HL-60 (cell line): ENCODE measurements at regions not wholly inside any gene's neighbourhood (a gene's known extent, or its start where the extent isn't known, plus 50 kb on each side); places are given as distances from the start of the nearest gene placed in this dataset.

Source experiments
- DNase-seq, 2 experiments: peaks; one replicate each; pipeline ENCODE4 v3.0.0-alpha.2; 2010 to 2020; ENCODE audit warnings: low read depth in 1 of 2, low spot score in 1 of 2
- H3K27ac ChIP-seq: fragments of 250-450 bp; sonication (Bioruptor Pico); replicated peaks from 2 replicates; pipeline ENCODE4 v1.5.1; 2020; ENCODE audit warnings: mild to moderate bottlenecking, moderate library complexity
- H3K27me3 ChIP-seq: fragments of 250-450 bp; sonication (Bioruptor Pico); 2 replicates; pipeline ENCODE4 v1.5.1; 2021; ENCODE audit warnings: mild to moderate bottlenecking, moderate library complexity; ENCODE audit not compliant: insufficient read depth, poor library complexity, severe bottlenecking
- H3K4me3 ChIP-seq: replicated peaks from 2 replicates; pipeline ENCODE4 v1.5.1; 2011; ENCODE audit warnings: mild to moderate bottlenecking, control low read depth, low read length; ENCODE audit not compliant: insufficient read depth
- GABPA ChIP-seq: IDR thresholded peaks from 2 replicates; pipeline ENCODE4 v1.6.1; 2012; ENCODE audit warnings: low read depth
- POLR2AphosphoS5 ChIP-seq: IDR thresholded peaks from 2 replicates; pipeline ENCODE4 v1.6.1; 2012; ENCODE audit warnings: low read depth
- SPI1 ChIP-seq: IDR thresholded peaks from 2 replicates; pipeline ENCODE4 v1.6.1; 2012; ENCODE audit warnings: low read depth, mild to moderate bottlenecking, borderline replicate concordance
- TF ChIP-seq, protein P1 (sequence below): IDR thresholded peaks from one replicate; pipeline ENCODE4 v1.5.1; 2011; ENCODE audit warnings: low read length, control low read depth, inconsistent platforms; ENCODE audit not compliant: insufficient read depth
- TF ChIP-seq, protein P2 (sequence below): IDR thresholded peaks from 2 replicates; pipeline ENCODE4 v1.6.1; 2012; ENCODE audit warnings: low read depth; ENCODE audit not compliant: insufficient replicate concordance

DNA sequence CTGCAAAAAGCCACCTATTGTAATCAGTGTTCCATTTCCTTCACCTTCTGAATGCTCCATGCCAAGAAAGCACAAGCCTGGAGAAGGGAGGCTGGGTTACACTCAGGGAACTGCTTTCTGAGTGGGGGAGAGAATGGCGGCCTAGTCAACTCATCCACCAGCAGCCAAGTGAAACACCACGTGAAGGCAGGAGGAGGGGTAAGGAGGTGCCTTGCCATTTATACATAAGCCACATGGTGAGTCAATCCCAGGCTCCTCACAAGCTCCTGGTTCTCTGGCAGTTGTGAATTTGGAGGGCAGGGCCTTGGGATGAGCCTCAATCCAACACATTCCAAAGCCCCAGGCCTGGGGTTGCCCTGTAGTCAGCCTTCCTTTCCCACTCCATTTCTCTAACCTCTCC is 149.4 kb downstream of the CD24 start:
- DNase-seq: no peak
- no peaks in the 10 kb centered on the region for H3K27me3 ChIP-seq
- no peak overlapping the region for H3K27ac ChIP-seq
- TF ChIP-seq, protein P1, sequence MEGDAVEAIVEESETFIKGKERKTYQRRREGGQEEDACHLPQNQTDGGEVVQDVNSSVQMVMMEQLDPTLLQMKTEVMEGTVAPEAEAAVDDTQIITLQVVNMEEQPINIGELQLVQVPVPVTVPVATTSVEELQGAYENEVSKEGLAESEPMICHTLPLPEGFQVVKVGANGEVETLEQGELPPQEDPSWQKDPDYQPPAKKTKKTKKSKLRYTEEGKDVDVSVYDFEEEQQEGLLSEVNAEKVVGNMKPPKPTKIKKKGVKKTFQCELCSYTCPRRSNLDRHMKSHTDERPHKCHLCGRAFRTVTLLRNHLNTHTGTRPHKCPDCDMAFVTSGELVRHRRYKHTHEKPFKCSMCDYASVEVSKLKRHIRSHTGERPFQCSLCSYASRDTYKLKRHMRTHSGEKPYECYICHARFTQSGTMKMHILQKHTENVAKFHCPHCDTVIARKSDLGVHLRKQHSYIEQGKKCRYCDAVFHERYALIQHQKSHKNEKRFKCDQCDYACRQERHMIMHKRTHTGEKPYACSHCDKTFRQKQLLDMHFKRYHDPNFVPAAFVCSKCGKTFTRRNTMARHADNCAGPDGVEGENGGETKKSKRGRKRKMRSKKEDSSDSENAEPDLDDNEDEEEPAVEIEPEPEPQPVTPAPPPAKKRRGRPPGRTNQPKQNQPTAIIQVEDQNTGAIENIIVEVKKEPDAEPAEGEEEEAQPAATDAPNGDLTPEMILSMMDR: no peak
- TF ChIP-seq SPI1 (no peak), POLR2AphosphoS5 (no peak), GABPA (no peak)
- TF ChIP-seq, protein P2, sequence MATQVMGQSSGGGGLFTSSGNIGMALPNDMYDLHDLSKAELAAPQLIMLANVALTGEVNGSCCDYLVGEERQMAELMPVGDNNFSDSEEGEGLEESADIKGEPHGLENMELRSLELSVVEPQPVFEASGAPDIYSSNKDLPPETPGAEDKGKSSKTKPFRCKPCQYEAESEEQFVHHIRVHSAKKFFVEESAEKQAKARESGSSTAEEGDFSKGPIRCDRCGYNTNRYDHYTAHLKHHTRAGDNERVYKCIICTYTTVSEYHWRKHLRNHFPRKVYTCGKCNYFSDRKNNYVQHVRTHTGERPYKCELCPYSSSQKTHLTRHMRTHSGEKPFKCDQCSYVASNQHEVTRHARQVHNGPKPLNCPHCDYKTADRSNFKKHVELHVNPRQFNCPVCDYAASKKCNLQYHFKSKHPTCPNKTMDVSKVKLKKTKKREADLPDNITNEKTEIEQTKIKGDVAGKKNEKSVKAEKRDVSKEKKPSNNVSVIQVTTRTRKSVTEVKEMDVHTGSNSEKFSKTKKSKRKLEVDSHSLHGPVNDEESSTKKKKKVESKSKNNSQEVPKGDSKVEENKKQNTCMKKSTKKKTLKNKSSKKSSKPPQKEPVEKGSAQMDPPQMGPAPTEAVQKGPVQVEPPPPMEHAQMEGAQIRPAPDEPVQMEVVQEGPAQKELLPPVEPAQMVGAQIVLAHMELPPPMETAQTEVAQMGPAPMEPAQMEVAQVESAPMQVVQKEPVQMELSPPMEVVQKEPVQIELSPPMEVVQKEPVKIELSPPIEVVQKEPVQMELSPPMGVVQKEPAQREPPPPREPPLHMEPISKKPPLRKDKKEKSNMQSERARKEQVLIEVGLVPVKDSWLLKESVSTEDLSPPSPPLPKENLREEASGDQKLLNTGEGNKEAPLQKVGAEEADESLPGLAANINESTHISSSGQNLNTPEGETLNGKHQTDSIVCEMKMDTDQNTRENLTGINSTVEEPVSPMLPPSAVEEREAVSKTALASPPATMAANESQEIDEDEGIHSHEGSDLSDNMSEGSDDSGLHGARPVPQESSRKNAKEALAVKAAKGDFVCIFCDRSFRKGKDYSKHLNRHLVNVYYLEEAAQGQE: no peak
- H3K4me3 ChIP-seq: no peak overlapping the region

DNA sequence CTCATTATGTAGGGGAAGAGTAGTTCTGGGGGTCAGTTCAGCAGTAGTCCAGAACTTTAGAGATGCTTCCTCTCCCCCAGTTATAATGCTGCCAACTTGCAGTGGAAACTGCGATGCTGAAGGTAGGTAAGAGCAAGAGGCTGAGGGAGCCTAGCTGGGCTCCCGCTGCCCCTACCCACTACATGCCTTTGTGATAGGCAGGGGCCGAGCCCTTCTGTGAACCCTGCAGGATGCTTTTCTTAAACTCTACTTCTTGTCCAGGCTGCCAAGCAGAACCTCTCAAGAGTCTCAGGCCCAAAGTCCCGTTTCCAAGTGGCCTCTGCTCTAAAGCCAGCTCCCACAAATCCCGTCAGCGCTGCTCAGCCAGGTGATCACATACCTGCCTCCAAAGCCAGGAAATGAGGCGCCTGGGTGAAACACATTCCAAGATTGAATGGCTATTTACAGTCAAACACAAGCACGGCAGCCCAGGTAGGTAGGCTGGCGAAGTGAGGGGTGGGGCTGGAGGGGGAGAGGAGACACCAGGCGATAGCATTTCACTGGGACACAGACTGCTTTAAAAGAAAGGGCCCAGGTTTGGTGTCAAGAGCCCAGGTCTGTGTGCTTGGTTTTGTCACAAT is 150.7 kb downstream of the CD24 start:
- TF ChIP-seq, protein P2: no peak
- TF ChIP-seq, protein P1: no peak
- H3K27me3 ChIP-seq: no peaks in the 10 kb centered on the region
- no peak for DNase-seq
- no peak overlapping the region for H3K4me3 ChIP-seq
- H3K27ac ChIP-seq: no peak overlapping the region

DNA sequence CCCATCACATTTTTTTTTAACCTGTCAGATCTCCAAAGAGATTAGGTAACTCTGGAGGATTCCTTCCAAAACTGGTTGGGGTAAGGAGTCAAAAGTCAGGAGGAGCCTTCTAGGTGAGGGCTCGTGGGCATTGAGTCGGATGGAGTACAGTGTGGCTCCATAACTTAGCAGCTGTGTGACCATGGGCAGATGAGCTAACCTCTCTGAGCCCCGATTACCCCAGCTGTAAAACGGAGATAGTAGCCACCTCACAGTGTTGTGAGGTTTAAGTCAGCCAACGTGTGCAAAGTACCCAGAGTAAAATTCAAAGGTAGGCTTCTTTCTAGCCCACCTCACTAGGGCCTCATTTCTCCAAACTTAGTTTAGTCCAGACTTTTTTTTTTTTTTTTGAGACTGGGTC is 151.5 kb downstream of the CD24 start:
- H3K27me3 ChIP-seq: no peaks in the 10 kb centered on the region
- DNase-seq: no peak
- H3K27ac ChIP-seq: no peak overlapping the region
- no peak overlapping the region for H3K4me3 ChIP-seq
- TF ChIP-seq, protein P1: no peak

DNA sequence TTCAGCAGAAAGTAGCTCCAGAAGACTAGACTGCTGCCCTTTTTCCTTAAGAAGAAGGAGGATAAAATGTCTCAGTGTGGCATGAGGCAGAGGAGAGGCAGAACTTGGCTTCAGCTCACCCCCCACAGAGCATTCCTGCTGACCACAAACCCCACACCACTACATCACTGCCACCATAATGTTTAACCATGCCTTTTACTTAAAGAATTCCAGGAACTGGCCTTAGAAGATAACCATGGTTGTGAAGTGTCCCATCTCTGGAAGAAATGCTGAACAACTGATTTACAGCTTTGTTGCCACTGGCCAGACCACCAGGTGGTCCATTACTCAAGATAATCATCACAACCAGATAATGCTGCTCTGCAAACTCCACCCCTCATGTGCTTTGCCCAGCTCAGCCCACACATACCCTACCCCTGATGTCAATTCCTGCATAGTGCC is 154.1 kb downstream of the CD24 start:
- DNase-seq: no peak
- TF ChIP-seq, protein P1: no peak
- TF ChIP-seq SPI1 (no peak), POLR2AphosphoS5 (no peak), GABPA (no peak)
- TF ChIP-seq, protein P2: no peak
- Histone ChIP-seq H3K27me3 (no peaks in the 10 kb centered on the region), H3K27ac (no peak overlapping the region), H3K4me3 (no peak overlapping the region)
